GM12878 (cell line): ENCODE measurements at regions not wholly inside any gene's neighbourhood (a gene's known extent, or its start where the extent isn't known, plus 50 kb on each side); places are given as distances from the start of the nearest gene placed in this dataset.

Source experiments
- ATAC-seq: fragments of 200-7000 bp; cut with Tn5 transposase; 3 replicates; pipeline ENCODE4 v1.9.1; 2020; ENCODE audit warnings: mild to moderate bottlenecking, moderate library complexity
- BruUV-seq: library from RNA; stranded (reverse); fragments of 400-500 nt; replicated peaks from 2 replicates; lab custom pipeline; 2021; lab: Mats Ljungman, UMichigan
- CTCF ChIA-PET: fragments of 300-600 bp; sonication (Branson Sonifier 250); formaldehyde crosslinking; extraction: SDS; loops from one replicate; lab custom pipeline; 2021; ENCODE audit warnings: inconsistent platforms; lab: Yijun Ruan, JAX
- POLR2A ChIA-PET: fragments of 350-600 bp; formaldehyde crosslinking; extraction: SDS; loops from one replicate; lab custom pipeline; 2021; ENCODE audit warnings: inconsistent platforms; lab: Charles Lee
- RAD21 ChIA-PET: fragments of 300-600 bp; sonication (Branson Sonifier 250); formaldehyde crosslinking; loops from one replicate; lab custom pipeline; 2023; ENCODE audit warnings: antibody characterized with exemption; ENCODE audit not compliant: unreplicated experiment; lab: Charles Lee
- SMC1A ChIA-PET: fragments of 300-600 bp; sonication (Branson Sonifier 250); formaldehyde crosslinking; loops from one replicate; lab custom pipeline; 2023; ENCODE audit not compliant: unreplicated experiment, uncharacterized antibody; lab: Charles Lee
- DNase-seq: peaks from one replicate; pipeline ENCODE4 v3.0.0-alpha.2; 2011; ENCODE audit warnings: low read depth, low spot score
- FAIRE-seq: peaks from 3 replicates; lab custom pipeline; 2011; peaks lifted over from hg19 to GRCh38; lab: Jason Lieb, UNC
- H2AFZ ChIP-seq: 2 replicates; pipeline ENCODE4 v1.6.0; 2011; ENCODE audit warnings: low read depth, low read length, control low read depth; ENCODE audit not compliant: control insufficient read depth
- H3K27ac ChIP-seq: 2 replicates; pipeline ENCODE4 v1.5.1; 2011; ENCODE audit warnings: control low read depth; ENCODE audit not compliant: control insufficient read depth, insufficient read depth
- H3K27me3 ChIP-seq, 2 experiments: replicated peaks in 1 of 2; 2 replicates each; pipeline versions ENCODE4 v1.6.0 to v1.6.1; 2011; ENCODE audit warnings: low read length in 1 of 2; ENCODE audit not compliant: control insufficient read depth in 2 of 2, insufficient read depth in 2 of 2
- H3K36me3 ChIP-seq, 2 experiments: 2 replicates each; pipeline ENCODE4 v1.5.1; 2011; ENCODE audit warnings: low read length in 1 of 2; ENCODE audit not compliant: control insufficient read depth in 2 of 2, insufficient read depth in 2 of 2
- H3K4me1 ChIP-seq: 2 replicates; pipeline ENCODE4 v1.6.1; 2011; ENCODE audit warnings: mild to moderate bottlenecking, low read length, moderate library complexity, mixed read lengths; ENCODE audit not compliant: control insufficient read depth, insufficient read depth
- H3K4me2 ChIP-seq: 2 replicates; pipeline ENCODE4 v1.6.0; 2011; ENCODE audit warnings: control low read depth; ENCODE audit not compliant: control insufficient read depth, insufficient read depth
- H3K4me3 ChIP-seq: fragments of 200-600 bp; sonication (generic); 2 replicates; pipeline ENCODE4 v1.5.1; 2016
- H3K79me2 ChIP-seq: 2 replicates; pipeline ENCODE4 v1.6.0; 2011; ENCODE audit warnings: low read length; ENCODE audit not compliant: control insufficient read depth, insufficient read depth
- H3K9ac ChIP-seq: 2 replicates; pipeline ENCODE4 v1.8.0; 2011; ENCODE audit warnings: low read length, control low read depth, mixed read lengths; ENCODE audit not compliant: control insufficient read depth, insufficient read depth
- H3K9me3 ChIP-seq: replicated peaks from 3 replicates; pipeline ENCODE4 v1.5.1; 2011; ENCODE audit warnings: mild to moderate bottlenecking, low read length; ENCODE audit not compliant: control insufficient read depth, insufficient read depth
- H4K20me1 ChIP-seq: 2 replicates; pipeline ENCODE4 v1.6.0; 2011; ENCODE audit not compliant: control insufficient read depth, insufficient read depth
- BCL11A ChIP-seq: IDR thresholded peaks from 2 replicates; pipeline ENCODE4 v1.6.1; 2011; ENCODE audit warnings: low read depth, low read length
- CEBPB ChIP-seq, 2 experiments: fragments of 150-350 bp in 1 of 2; IDR thresholded peaks; 2 replicates each; pipeline ENCODE4 v1.6.1; 2012 to 2014; ENCODE audit warnings: low read depth in 2 of 2, low read length in 2 of 2, borderline replicate concordance in 1 of 2, inconsistent platforms in 1 of 2
- E2F4 ChIP-seq: IDR thresholded peaks from 2 replicates; pipeline ENCODE4 v1.6.1; 2012; ENCODE audit warnings: low read depth, low read length, improper control_type of control experiment
- FOXM1 ChIP-seq: IDR thresholded peaks from 2 replicates; pipeline ENCODE4 v1.6.1; 2012; ENCODE audit warnings: low read depth, mild to moderate bottlenecking, inconsistent platforms, low read length, moderate library complexity
- HDAC2 ChIP-seq: fragments of 200-600 bp; sonication (generic); IDR thresholded peaks from 2 replicates; pipeline ENCODE4 v1.6.1; 2017
- KDM1A ChIP-seq: fragments of 200-600 bp; sonication (generic); IDR thresholded peaks from 2 replicates; pipeline ENCODE4 v1.6.1; 2016; ENCODE audit warnings: borderline replicate concordance
- MYC ChIP-seq: IDR thresholded peaks from 2 replicates; pipeline ENCODE4 v1.6.1; 2011; ENCODE audit warnings: mild to moderate bottlenecking, low read length, moderate library complexity, inconsistent platforms; ENCODE audit not compliant: insufficient read depth, insufficient replicate concordance, insufficient read length, severe bottlenecking
- NR2F1 ChIP-seq: fragments of 450-650 bp; conservative IDR thresholded peaks from 2 replicates; pipeline ENCODE4 v1.6.1; 2017; ENCODE audit warnings: mild to moderate bottlenecking
- POLR2AphosphoS2 ChIP-seq: IDR thresholded peaks from 2 replicates; pipeline ENCODE4 v1.6.1; 2011; ENCODE audit warnings: low read depth, mild to moderate bottlenecking, low read length, improper control_type of control experiment, moderate library complexity
- TAF1 ChIP-seq: IDR thresholded peaks from 2 replicates; pipeline ENCODE4 v1.6.1; 2011; ENCODE audit warnings: mild to moderate bottlenecking, low read depth, low read length, borderline replicate concordance
- TARDBP ChIP-seq: IDR thresholded peaks from 2 replicates; pipeline ENCODE4 v1.6.1; 2016; ENCODE audit warnings: borderline replicate concordance
- TCF12 ChIP-seq: IDR thresholded peaks from 2 replicates; pipeline ENCODE4 v1.6.1; 2011; ENCODE audit warnings: low read depth, mild to moderate bottlenecking, low read length
- TCF7 ChIP-seq: IDR thresholded peaks from 2 replicates; pipeline ENCODE4 v1.6.1; 2014; ENCODE audit warnings: antibody characterized with exemption, borderline replicate concordance
- ZNF622 ChIP-seq: fragments of 450-650 bp; IDR thresholded peaks from 2 replicates; pipeline ENCODE4 v1.6.1; 2017; ENCODE audit warnings: mild to moderate bottlenecking, inconsistent platforms
- WGBS: methylation state at CpG from one replicate; pipeline ENCODE4 v1.1.6; 2016; ENCODE audit warnings: low lambda C conversion rate; ENCODE audit not compliant: insufficient replicate concordance, insufficient coverage; ENCODE audit errors: missing lambda C conversion rate; 5-methylcytosine and 5-hydroxymethylcytosine counted together
- in situ Hi-C: fragments of 300-500 bp; cut with MboI; formaldehyde crosslinking; loops from 9 replicates; pipeline ENCODE4 v1.14.3; 2018; ENCODE audit warnings: mixed read lengths
- intact Hi-C: fragments of 100-400 bp; cut with micrococcal nuclease; formaldehyde crosslinking; loops from one replicate; pipeline ENCODE4 v1.14.2; 2022; ENCODE audit not compliant: unreplicated experiment
- TF ChIP-seq, protein P1 (sequence below): IDR thresholded peaks from 2 replicates; pipeline ENCODE4 v1.6.1; 2012; ENCODE audit warnings: mild to moderate bottlenecking, low read depth, low read length
- TF ChIP-seq, protein P2 (sequence below): fragments of 450-650 bp; IDR thresholded peaks from 2 replicates; pipeline ENCODE4 v1.6.1; 2017; ENCODE audit warnings: borderline replicate concordance
- TF ChIP-seq, protein P3 (sequence below), 3 experiments: IDR thresholded peaks in 2 of 3; conservative IDR thresholded peaks in 1 of 3; 2 replicates each; pipeline ENCODE4 v1.5.1; 2011; ENCODE audit warnings: low read depth in 3 of 3, low read length in 3 of 3, mild to moderate bottlenecking in 3 of 3, control low read depth in 2 of 3, moderate library complexity in 2 of 3, inconsistent platforms in 1 of 3, mixed read lengths in 1 of 3; ENCODE audit not compliant: control insufficient read depth in 2 of 3, insufficient read depth in 1 of 3; ENCODE audit errors: extremely low read depth in 1 of 3

DNA sequence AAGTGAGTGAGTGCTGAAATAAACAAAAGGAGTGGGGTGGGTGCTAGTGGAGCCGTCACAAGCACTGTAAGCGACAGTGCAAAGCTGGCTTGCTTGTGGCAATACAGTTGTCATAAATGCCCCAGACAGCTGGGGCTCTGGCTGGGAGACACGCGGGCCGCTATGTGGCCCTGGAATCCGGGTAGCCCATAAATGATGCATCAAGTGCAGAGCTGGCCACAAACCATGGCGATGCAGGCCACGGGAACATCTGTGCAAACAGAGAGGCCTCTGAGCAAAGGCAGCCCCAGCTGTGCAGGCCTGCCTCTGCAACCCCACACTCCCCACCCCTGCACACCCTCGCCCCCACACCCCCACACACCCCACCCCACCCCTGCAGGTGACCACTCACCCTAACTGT is 349.2 kb upstream of the ID2 start:
- intact Hi-C loops, result no loop called here
- FAIRE-seq, result no peak
- TF ChIP-seq POLR2AphosphoS2, result no peak
- TF ChIP-seq HDAC2, result no peak
- no peak for TF ChIP-seq TARDBP
- no peak for TF ChIP-seq MYC
- TF ChIP-seq, protein P1, sequence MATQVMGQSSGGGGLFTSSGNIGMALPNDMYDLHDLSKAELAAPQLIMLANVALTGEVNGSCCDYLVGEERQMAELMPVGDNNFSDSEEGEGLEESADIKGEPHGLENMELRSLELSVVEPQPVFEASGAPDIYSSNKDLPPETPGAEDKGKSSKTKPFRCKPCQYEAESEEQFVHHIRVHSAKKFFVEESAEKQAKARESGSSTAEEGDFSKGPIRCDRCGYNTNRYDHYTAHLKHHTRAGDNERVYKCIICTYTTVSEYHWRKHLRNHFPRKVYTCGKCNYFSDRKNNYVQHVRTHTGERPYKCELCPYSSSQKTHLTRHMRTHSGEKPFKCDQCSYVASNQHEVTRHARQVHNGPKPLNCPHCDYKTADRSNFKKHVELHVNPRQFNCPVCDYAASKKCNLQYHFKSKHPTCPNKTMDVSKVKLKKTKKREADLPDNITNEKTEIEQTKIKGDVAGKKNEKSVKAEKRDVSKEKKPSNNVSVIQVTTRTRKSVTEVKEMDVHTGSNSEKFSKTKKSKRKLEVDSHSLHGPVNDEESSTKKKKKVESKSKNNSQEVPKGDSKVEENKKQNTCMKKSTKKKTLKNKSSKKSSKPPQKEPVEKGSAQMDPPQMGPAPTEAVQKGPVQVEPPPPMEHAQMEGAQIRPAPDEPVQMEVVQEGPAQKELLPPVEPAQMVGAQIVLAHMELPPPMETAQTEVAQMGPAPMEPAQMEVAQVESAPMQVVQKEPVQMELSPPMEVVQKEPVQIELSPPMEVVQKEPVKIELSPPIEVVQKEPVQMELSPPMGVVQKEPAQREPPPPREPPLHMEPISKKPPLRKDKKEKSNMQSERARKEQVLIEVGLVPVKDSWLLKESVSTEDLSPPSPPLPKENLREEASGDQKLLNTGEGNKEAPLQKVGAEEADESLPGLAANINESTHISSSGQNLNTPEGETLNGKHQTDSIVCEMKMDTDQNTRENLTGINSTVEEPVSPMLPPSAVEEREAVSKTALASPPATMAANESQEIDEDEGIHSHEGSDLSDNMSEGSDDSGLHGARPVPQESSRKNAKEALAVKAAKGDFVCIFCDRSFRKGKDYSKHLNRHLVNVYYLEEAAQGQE, result no peak
- TF ChIP-seq E2F4, result no peak
- TF ChIP-seq, protein P2, sequence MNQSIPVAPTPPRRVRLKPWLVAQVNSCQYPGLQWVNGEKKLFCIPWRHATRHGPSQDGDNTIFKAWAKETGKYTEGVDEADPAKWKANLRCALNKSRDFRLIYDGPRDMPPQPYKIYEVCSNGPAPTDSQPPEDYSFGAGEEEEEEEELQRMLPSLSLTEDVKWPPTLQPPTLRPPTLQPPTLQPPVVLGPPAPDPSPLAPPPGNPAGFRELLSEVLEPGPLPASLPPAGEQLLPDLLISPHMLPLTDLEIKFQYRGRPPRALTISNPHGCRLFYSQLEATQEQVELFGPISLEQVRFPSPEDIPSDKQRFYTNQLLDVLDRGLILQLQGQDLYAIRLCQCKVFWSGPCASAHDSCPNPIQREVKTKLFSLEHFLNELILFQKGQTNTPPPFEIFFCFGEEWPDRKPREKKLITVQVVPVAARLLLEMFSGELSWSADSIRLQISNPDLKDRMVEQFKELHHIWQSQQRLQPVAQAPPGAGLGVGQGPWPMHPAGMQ, result no peak
- TF ChIP-seq, protein P3, sequence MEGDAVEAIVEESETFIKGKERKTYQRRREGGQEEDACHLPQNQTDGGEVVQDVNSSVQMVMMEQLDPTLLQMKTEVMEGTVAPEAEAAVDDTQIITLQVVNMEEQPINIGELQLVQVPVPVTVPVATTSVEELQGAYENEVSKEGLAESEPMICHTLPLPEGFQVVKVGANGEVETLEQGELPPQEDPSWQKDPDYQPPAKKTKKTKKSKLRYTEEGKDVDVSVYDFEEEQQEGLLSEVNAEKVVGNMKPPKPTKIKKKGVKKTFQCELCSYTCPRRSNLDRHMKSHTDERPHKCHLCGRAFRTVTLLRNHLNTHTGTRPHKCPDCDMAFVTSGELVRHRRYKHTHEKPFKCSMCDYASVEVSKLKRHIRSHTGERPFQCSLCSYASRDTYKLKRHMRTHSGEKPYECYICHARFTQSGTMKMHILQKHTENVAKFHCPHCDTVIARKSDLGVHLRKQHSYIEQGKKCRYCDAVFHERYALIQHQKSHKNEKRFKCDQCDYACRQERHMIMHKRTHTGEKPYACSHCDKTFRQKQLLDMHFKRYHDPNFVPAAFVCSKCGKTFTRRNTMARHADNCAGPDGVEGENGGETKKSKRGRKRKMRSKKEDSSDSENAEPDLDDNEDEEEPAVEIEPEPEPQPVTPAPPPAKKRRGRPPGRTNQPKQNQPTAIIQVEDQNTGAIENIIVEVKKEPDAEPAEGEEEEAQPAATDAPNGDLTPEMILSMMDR (IDR thresholded peaks at IDR 0.05 in 2 of 3, conservative IDR thresholded peaks at IDR 0.05 in 1 of 3; ENCODE audit: control insufficient read depth in 2 of 3, extremely low read depth in 1 of 3, insufficient read depth in 1 of 3, low read depth in 3 of 3, low read length in 3 of 3), result no peak
- no peak for TF ChIP-seq TCF12
- TF ChIP-seq KDM1A, result no peak
- TF ChIP-seq NR2F1, result no peak
- no peak for TF ChIP-seq FOXM1
- TF ChIP-seq TAF1, result no peak
- no peak for TF ChIP-seq TCF7
- no peak for TF ChIP-seq CEBPB (IDR thresholded peaks at IDR 0.05; ENCODE audit: borderline replicate concordance in 1 of 2, low read depth in 2 of 2, low read length in 2 of 2)
- no peak for TF ChIP-seq BCL11A
- TF ChIP-seq ZNF622, result no peak
- TF ChIP-seq, all 136 proteins: peak for 0

More for the DNA sequence above, 349.2 kb upstream of the ID2 start:
- Histone ChIP-seq H3K9ac (no peak overlapping the region), H3K27me3 (no peaks in the 10 kb centered on the region), H3K4me2 (no peak overlapping the region), H3K79me2 (no peaks in the 10 kb centered on the region), H3K9me3 (no peaks in the 10 kb centered on the region; the same call in 2 of the 3 replicates), H2AFZ (no peak overlapping the region), H4K20me1 (no peaks in the 10 kb centered on the region), H3K4me3 (no peak overlapping the region), H3K27ac (no peak overlapping the region), H3K4me1 (no peaks in the 10 kb centered on the region), H3K36me3 (no peaks in the 10 kb centered on the region)
- RAD21 ChIA-PET, result no interaction called here
- WGBS, result 50% methylated on average over 8 of the region's 9 CpGs
- no peak for ATAC-seq
- POLR2A ChIA-PET, result interaction anchor here (0.9 kb wide), 1 partner anchor 9 kb away, joined by 3 read pairs; no protein-coding TSS in a partner anchor
- SMC1A ChIA-PET, result interaction anchor here (1.5 kb wide), 1 partner anchor 10 kb away, joined by 8 read pairs; no protein-coding TSS in a partner anchor
- in situ Hi-C loops, result no loop called here
- no TSS peak for BruUV-seq
- CTCF ChIA-PET, result no interaction called here
- no peak for DNase-seq
